Right renal pelvis (tissue), 4 donors: ENCODE measurements at regions not wholly inside any gene's neighbourhood (a gene's known extent, or its start where the extent isn't known, plus 50 kb on each side); places are given as distances from the start of the nearest gene placed in this dataset.
"Not testable (repeated sequence)": the region's sequence is repeated elsewhere in the genome, so short reads cannot be mapped to it uniquely, and the experiment has no call there.

Experiments used
- DNase-seq, 4 donors: peaks; one replicate each; pipeline ENCODE4 v3.0.0-alpha.2; 2013; ENCODE audit warnings: low read depth in 4 of 4, low spot score in 3 of 4, missing footprints in 1 of 4

- no peak for DNase-seq
These were observed 260.3 kb downstream of the ADGRD1 start for GRCh38 chr12:131213896-131214442.

GRCh38 chr12:131214936-131215335, 261.2 kb downstream of the ADGRD1 start:
- DNase-seq, result not testable (repeated sequence)

DNA sequence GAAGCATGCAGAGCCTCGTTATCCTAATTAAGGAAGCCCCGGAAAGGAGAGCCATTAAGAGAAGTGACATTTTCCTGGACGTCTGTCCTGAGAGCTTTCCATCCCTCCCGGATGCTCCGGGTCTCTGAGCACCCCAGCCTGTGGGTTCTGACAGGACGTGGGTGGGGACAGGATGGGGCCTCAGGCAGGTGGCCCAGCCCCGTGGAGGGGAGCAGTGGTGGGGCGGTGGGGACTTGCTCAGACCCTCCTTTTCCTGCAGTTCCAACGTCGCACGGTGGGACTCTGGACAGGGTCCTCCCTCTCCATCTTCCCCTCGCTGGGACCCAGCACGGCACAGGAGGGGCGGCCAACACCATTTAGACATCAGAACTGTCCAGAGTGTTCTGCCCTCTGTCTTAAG, 262.9 kb downstream of the ADGRD1 start:
- DNase-seq, result not testable (repeated sequence)

DNA sequence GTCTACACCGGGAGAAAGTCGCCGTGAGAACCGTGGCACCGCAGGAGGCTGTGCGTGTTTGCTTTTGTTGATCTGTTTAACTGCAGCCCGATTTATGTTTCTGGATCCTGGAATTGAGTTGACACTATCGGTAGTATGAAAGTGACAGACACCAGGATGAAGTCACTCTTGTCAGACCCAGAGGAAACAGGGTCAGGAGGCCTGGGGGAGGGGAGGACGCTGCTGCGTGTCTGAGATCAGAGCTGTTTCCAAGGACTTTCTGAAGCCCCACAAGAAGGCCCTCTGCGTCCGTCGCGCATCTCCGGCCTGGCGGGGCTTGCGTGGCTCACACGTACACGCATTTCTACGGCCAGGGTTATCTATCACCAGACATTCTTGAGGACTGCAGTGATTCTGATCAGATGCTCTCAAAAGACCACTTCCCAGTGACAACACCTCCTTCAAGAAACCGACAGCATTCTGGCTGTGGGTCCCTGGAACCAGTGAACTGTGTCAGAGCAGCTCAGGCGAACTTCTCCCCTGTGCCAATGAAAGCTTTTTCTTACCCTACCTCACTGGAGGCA, 263.4 kb downstream of the ADGRD1 start:
- DNase-seq, result no peak

DNA sequence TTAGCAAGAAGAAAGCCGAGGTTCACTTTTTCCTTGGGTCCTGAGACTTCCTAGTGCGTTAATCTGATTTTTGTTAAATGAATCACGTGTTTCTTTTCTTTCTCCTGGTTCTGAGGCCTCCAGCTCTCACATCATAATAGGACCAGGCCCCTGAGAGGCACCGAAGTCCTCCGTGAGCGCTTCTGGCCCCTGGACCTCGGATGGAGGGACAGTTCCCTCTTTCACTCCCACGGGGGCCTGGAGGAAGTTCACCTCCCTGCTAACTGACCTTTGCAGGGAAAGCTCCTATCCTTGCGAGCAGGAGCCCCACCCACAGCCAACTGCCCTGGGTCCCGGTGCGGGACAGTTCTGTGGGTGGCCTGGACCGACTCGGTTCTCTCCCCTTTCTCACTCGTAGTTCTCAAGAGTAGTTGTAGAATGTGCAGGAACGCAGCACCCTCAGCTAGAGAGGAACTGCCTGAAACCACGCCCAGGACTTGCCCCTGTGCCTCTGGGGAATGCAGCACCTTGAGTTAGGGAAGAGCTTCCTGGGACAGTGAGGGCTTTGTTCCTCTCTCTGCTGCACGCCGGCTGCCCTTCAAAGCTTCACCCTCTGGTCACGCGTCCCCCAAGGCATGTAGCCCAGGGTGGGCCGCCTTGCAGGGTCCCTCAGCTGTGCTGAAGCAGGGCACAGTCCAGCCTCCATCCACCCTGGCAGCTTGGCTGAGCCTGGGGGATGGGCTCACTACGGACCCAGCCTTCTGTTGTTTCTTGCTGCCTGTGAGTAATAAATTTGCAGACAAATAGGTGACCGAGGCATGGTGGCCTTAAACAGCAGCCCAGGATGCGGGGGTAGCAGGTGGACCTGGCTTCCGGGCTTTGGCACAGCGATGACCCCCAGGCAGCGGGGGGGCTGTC, 264.6 kb downstream of the ADGRD1 start:
- peak in 2 of 4 donors; percentile 65 to 71 for DNase-seq

- DNase-seq, result no peak
These were observed 265.4 kb downstream of the ADGRD1 start for GRCh38 chr12:131218923-131219669.

DNA sequence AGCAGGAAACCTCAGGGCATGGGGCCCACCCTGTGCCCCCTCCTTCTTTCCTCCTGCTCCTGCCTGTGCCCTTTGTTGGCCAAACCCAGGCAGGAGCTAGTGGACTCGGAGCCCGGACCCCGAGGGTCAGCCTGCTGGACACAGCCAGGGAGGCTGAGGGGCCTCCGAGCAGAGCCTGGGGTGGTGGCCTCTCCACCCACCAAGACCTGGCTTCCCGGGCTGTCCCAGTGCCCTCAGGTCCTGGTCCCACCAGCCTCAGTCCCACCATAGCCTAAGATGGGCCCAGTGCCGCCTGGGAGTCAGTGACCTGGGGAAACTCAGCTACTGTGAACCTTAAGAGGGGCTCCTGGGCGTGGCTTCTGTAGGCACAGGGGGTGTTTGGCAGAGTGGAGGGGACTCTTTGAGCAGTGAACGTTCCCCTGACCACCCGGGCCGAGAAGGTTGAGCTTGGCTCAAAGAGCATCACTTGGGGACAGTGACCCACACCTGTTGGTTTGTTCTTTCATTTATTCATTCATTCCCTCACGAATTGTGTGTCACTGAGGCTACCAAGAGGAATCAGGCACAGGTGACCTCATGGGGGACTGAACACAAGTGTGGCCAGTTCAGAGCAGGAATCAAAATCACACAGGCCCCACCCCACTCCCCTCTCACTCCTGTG, 266.1 kb downstream of the ADGRD1 start:
- DNase-seq, result no peak

GRCh38 chr12:131220331-131220685, 266.6 kb downstream of the ADGRD1 start:
- DNase-seq, result no peak

DNA sequence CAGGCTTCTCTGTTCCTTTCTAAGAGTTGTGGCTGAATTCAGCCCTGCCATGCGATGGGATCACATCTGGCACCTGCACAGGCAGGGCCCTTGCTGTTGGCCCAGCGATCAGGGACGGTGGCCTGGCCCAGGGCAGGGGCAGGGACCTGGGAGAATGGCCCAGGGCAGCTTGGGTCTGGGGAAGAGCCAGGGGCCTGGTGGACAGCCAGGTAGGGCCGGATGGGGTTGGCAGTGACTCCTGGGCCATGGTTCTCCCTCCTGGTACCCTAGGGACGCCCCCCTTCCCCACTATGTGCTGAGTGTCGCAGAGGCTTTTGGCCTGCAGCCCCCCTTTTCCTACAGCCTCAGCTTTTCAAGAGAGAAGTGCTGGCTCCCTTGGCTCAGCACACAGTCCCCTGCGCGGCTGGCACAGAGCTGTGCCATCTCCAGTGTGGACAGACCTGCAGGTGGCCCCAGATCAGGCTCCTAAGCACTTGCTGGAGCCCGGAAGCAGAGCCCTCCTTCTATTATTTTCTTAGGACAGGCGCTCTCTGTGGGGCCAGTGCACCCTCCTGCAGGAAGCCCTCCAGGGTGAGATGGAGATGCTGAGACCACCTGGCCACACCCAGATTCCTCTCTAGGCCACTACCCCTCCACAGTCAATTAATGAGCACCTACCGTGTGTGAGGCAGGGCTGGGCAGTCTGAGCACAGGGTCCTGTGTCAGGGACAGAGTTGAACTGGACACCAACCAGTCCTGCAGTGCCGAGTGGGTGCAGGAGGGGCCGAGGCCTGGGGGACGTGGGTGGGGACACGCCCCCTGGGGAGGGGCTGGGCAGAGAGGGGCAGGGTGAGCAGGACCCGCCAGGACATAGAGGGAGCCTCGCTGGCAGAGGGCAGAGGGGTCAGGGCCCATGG, 267.6 kb downstream of the ADGRD1 start:
- DNase-seq, result no peak

GRCh38 chr12:131221957-131222328, 268.2 kb downstream of the ADGRD1 start:
- no peak for DNase-seq

- DNase-seq, result no peak
These were observed 268.8 kb downstream of the ADGRD1 start for GRCh38 chr12:131222329-131223139.

DNA sequence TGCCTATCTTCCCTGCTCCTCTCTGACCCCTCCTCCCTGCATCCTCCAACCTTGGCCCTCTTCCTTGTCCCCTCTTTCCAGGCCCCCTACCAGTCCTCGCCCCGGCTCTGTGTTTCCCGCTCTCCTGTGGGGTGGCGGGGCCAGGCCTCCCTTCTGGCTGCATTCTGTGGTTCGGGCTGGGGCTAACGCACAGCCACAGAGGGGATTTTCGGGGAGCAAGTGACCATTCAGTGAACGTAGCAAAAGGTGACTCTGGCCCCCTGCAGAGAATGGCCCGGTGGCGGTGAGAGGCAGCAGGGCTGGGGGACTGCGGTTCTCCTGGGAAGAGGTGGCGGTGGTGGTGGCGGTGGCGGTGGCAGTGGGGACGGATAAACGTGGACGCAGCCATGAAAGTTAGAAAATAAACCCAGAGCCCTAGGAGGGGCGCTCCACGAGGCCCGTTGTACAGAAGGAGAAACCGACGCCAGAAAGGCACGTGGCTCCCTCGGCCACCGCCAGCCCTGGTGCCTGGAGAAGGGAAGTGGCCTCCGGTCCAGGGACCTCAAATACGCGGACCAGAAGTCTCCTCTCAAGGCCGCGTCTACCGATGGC, 269.6 kb downstream of the ADGRD1 start:
- no peak for DNase-seq

DNA sequence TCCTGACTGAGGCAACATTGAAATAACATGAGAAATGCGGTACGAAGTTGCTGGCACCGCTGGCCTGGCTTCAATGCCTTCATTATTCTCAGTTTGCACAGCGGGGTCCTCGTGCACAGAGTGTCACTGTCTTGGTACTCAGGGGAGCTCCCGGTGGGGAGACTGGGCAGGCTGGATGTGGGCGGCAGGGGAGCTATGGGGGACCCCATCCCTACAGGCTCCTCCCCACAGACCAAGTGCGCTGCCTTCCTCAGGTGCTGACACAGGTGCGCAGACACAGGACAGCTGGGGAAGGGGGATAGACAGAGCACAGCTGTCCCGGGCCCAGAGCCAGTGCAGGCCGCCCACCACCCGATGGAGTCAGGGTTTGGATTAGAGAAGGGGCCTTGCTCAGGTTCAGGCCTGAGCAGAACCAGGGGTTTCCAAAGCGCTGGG, 270.1 kb downstream of the ADGRD1 start:
- DNase-seq, result no peak

DNA sequence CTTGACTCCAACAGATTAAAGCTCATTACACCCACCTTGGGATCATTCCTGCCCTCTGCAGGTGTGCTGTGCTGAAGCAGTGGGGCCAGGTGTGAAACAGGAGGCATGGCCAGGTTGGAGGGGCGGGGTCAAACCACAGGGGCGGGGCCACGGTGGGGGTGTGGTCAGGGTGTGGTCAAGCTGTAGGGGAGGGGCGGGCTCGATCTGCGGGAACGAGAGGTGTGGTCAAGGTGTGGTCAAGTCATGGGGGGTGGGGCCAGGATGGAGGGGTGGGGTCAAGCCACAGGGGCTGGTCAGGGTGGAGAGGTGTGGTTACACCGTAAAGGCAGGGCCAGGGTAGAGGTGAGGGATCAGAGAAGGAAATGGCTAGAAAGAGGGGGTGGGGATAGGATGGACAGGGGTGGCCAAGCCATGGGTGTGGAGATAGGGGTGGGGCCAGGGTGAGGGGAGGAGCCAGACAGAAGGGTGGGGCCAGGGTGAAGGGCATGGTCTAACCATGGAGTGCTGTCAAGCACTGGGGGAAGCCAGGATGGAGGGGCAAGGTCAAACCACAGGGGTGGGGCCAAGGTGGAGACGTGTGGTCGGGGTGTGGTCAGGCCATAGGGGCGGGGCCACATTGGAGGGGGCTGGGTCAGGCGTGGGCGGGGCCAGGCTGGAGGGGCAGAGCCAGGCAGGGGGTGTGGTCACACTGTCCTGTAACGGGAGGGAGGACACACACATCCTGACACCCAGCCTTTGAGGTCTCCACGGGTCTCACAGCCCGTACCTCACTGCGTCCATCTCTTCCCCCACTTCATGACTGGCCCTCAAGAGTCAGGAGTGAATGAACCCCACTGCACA, 270.7 kb downstream of the ADGRD1 start:
- DNase-seq, result not testable (repeated sequence)

DNA sequence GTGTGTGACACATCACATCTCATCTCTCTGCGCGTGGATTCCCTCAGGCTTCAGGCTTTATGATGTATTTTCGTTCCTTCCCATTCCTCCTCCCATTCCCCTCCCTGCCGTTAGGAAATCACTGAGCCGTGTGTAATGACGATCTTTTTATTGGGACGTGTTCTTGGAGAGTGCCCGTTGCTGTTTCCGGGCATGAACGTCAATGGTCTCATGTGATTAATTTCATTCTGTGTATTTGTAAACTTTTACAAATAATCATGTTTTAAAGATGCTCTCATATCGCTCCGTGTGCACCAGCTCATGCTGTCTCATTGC, 271.3 kb downstream of the ADGRD1 start:
- DNase-seq, result not testable (repeated sequence)

DNA sequence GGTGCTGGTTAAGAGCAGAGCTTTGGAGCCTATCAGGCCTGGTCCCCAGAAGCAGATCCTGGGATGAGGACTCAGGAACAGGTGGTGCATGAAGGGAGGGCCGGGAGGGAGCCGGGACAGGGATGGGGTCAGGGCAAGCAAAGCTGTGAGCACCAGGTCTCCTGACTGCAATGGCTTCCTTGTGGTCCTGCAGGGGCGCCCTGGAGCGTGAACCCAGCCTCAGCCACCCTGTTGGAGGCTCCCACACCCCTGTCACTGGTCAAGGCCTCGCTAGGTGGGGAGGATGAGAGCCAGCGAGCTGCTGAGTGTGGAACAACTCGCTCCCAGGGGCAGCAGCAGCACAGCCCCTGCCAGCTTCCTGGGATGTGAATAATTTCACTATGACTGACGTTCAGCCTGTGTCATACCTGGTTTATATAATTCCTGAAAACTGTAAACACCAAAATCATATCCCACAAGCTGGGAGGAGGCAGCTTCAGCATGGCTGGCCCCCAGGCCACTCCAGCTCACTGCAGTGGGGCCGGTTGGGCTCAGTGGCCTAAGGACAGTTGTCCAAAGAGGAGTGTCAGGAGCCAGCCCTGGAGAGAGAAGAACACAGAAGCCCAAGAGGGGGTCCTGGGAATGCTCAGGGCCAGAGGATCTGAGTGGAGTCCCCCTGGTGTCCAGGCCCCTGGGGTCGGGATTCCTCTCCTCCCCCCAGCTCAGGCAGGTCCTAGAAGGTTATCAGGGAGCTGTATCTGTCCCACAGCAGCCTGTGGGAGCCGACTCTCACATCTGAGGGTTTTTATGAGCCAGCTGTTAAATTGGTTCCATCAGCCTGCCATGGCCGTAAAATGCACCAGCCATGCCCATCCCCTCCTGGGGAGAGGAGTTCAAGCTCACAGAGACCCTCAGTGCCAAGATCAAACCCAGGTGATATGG, 272.9 kb downstream of the ADGRD1 start:
- DNase-seq, result no peak

DNA sequence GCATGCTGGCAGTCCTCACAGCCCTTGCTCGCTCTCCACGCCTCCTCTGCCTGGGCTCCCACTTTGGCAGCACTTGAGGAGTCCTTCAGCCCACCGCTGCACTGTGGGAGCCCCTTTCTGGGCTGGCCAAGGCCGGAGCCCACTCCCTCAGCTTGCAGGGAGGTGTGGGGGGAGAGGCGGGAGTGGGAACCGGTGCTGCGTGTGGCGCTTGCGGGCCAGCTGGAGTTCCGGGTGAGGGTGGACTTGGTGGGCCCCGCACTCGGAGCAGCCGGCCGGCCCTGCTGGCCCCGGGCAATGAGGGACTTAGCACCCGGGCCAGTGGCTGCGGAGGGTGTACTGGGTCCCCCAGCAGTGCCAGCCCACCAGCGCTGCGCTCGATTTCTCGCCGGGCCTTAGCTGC, 273.9 kb downstream of the ADGRD1 start:
- not testable (repeated sequence) for DNase-seq
